Right lobe of liver (tissue), 6 donors: ENCODE measurements at regions not wholly inside any gene's neighbourhood (a gene's known extent, or its start where the extent isn't known, plus 50 kb on each side); places are given as distances from the start of the nearest gene placed in this dataset.

ENCODE experiments used
- ATAC-seq, 4 donors: fragments of 200-7000 bp; cut with Tn5 transposase; one replicate each; pipeline ENCODE4 v1.9.1; 2020; ENCODE audit warnings: mild to moderate bottlenecking in 4 of 4, moderate library complexity in 4 of 4
- DNase-seq, 3 donors: peaks; one replicate each; pipeline ENCODE4 v3.0.0-alpha.2; 2020
- H3K27ac ChIP-seq, 3 donors: fragments of 200-600 bp; one replicate each; pipeline ENCODE4 v1.8.0; 2022
- H3K27me3 ChIP-seq, 2 donors: fragments of 200-600 bp; one replicate each; pipeline ENCODE4 v1.8.0; 2022
- H3K36me3 ChIP-seq, 4 donors: fragments of 200-600 bp; sonication (generic) in 1 of 4; one replicate each; pipeline versions ENCODE4 v1.5.1 to v1.8.0; 2017 to 2022; ENCODE audit warnings: control low read depth in 1 of 4
- H3K4me1 ChIP-seq, 4 donors: fragments of 200-600 bp; sonication (generic) in 1 of 4; one replicate each; pipeline versions ENCODE4 v1.5.1 to v1.8.0; 2017 to 2022; ENCODE audit warnings: control low read depth in 1 of 4
- H3K4me3 ChIP-seq, 3 donors: fragments of 200-600 bp; one replicate each; pipeline ENCODE4 v1.8.0; 2022
- H3K9me3 ChIP-seq, 4 donors: fragments of 200-600 bp; sonication (generic) in 1 of 4; one replicate each; pipeline versions ENCODE4 v1.5.1 to v1.8.0; 2017 to 2022; ENCODE audit warnings: control low read depth in 1 of 4
- CTCF ChIP-seq, 4 donors: fragments of 200-600 bp in 3 of 4; fragments of 450-650 bp in 1 of 4; IDR thresholded peaks; one replicate each; pipeline versions ENCODE4 v1.5.1 to v1.8.0; 2016 to 2022; ENCODE audit warnings: antibody characterized with exemption in 4 of 4, mild to moderate bottlenecking in 2 of 4
- POLR2A ChIP-seq: fragments of 450-650 bp; IDR thresholded peaks from one replicate; pipeline ENCODE4 v1.6.1; 2017; ENCODE audit warnings: antibody characterized with exemption, mild to moderate bottlenecking
- WGBS: methylation state at CpG from one replicate; pipeline ENCODE4 v1.1.6; 2018; ENCODE audit warnings: low coverage, low lambda C conversion rate; ENCODE audit not compliant: insufficient coverage; ENCODE audit errors: missing lambda C conversion rate; 5-methylcytosine and 5-hydroxymethylcytosine counted together
- intact Hi-C, 2 donors: fragments of 100-400 bp; cut with DNase I; formaldehyde crosslinking; loops; one replicate each; pipeline versions ENCODE4 v1.11.2 to v1.14.1; 2022
- donor health status: DM: no; HTN: yes; CAD: no.
- donor health status: DM: no; HTN: no; CAD: no.
- donor health status: DM: no; HTN: no; CAD: no.
- donor health status: DM: no; HTN: yes; CAD: no.
- donor health status: DM: no; HTN: yes; CAD: no.

GRCh38 chr21:38145104-38145503, 111.7 kb upstream of the KCNJ15 start:
- TF ChIP-seq CTCF (IDR thresholded peaks at IDR 0.05) (no peak), POLR2A (no peak)
- Histone ChIP-seq H3K36me3 (no peaks in the 10 kb centered on the region), H3K9me3 (no peaks in the 10 kb centered on the region), H3K27me3 (no peaks in the 10 kb centered on the region), H3K4me1 (peaks cover 0 to 7% (median 3%) of the 10 kb centered on the region in 4 donors), H3K4me3 (no peak overlapping the region), H3K27ac (no peak overlapping the region)
- intact Hi-C loops = no loop called here
- DNase-seq = no peak
- no peak for ATAC-seq

GRCh38 chr21:38147391-38147790, 109.4 kb upstream of the KCNJ15 start:
- DNase-seq (no peak), ATAC-seq (peak in 2 of 4 donors; percentile 61 to 66)
- no peak overlapping the region for H3K4me3 ChIP-seq
- H3K9me3 ChIP-seq = no peaks in the 10 kb centered on the region
- H3K27ac ChIP-seq = no peak overlapping the region
- intact Hi-C loops = no loop called here
- no peaks in the 10 kb centered on the region for H3K36me3 ChIP-seq
- H3K4me1 ChIP-seq = no peaks in the 10 kb centered on the region
- H3K27me3 ChIP-seq = no peaks in the 10 kb centered on the region
- WGBS = 33% methylated on average over 4 of the region's 4 CpGs
- TF ChIP-seq POLR2A = no peak
- no peak for TF ChIP-seq CTCF (IDR thresholded peaks at IDR 0.05)

GRCh38 chr21:38148046-38148445, 108.7 kb upstream of the KCNJ15 start:
- ATAC-seq = no peak
- intact Hi-C loops = no loop called here
- Histone ChIP-seq H3K4me1 (no peaks in the 10 kb centered on the region), H3K36me3 (no peaks in the 10 kb centered on the region), H3K4me3 (no peak overlapping the region), H3K9me3 (no peaks in the 10 kb centered on the region), H3K27ac (no peak overlapping the region), H3K27me3 (peaks cover 0 to 1% of the 10 kb centered on the region in 2 donors)
- no peak for TF ChIP-seq CTCF (IDR thresholded peaks at IDR 0.05)
- TF ChIP-seq POLR2A = no peak
- DNase-seq = no peak
- WGBS = 50% methylated on average over 1 of the region's 1 CpG

- no peak for ATAC-seq
- H3K27ac ChIP-seq = no peak overlapping the region
- intact Hi-C loops = no loop called here
- no peak for DNase-seq
- WGBS = 43% methylated on average over 1 of the region's 1 CpG
- no peak for TF ChIP-seq CTCF (IDR thresholded peaks at IDR 0.05)
- TF ChIP-seq POLR2A = no peak
- H3K27me3 ChIP-seq = peaks cover 0 to 5% of the 10 kb centered on the region in 2 donors
- H3K9me3 ChIP-seq = no peaks in the 10 kb centered on the region
- H3K4me3 ChIP-seq = no peak overlapping the region
- H3K4me1 ChIP-seq = no peaks in the 10 kb centered on the region
- H3K36me3 ChIP-seq = no peaks in the 10 kb centered on the region
Measured at GRCh38 chr21:38151021-38151645, 105.7 kb upstream of the KCNJ15 start.

- Histone ChIP-seq H3K27ac (no peak overlapping the region), H3K4me3 (no peak overlapping the region), H3K36me3 (no peaks in the 10 kb centered on the region), H3K9me3 (no peaks in the 10 kb centered on the region), H3K4me1 (no peaks in the 10 kb centered on the region), H3K27me3 (peaks cover 0 to 5% of the 10 kb centered on the region in 2 donors)
- WGBS = 70% methylated on average over 2 of the region's 2 CpGs
- no peak for DNase-seq
- no peak for ATAC-seq
- no peak for TF ChIP-seq CTCF (IDR thresholded peaks at IDR 0.05)
- no peak for TF ChIP-seq POLR2A
- intact Hi-C loops = loop anchor here in 1 of 2 donors (5.0 kb wide), 1 partner anchor 201 kb away; no protein-coding TSS in a partner anchor
Measured at GRCh38 chr21:38156200-38156599, 100.6 kb upstream of the KCNJ15 start.
